ENCODE measurements at regions not wholly inside any gene's neighbourhood (a gene's known extent, or its start where the extent isn't known, plus 50 kb on each side); places are given as distances from the start of the nearest gene placed in this dataset.

DNA sequence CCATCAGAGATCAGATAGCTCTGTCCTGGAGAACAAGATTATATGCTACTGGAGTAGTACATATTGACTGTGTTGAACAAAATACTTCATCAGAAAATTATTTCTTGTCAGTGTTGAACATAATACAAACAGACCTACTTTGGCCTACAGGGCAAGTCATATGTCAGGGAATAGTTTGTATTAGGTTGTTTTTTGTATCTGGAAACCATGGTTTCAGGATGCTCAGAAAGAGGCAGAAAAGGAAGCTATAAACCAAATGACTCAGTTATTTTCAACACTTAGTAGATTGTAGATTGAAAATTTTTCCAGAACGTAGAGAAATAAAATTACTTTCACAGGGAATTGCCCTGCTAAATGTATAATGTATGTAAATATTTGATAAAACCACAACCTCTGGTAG lies 198.4 kb downstream of the CYB561 start:
- TF ChIP-seq FOXP2 (optimal IDR thresholded peaks at IDR 0.05; ENCODE audit: control extremely low read depth, extremely low read length, insufficient read depth) (no peak), EZH2 (IDR thresholded peaks at IDR 0.05) (no peak), POLR2AphosphoS5 (IDR thresholded peaks at IDR 0.05; ENCODE audit: borderline replicate concordance, low read depth, low read length) (no peak)
- H3K4me3 ChIP-seq, result no peak overlapping the region
- no peak overlapping the region for H3K9ac ChIP-seq (ENCODE audit: insufficient read length)
- H3K27ac ChIP-seq, result no peak overlapping the region
- no peak for DNase-seq (ENCODE audit: low read depth, low spot score)
- H3K36me3 ChIP-seq (ENCODE audit: insufficient read depth, low read length), result no peaks in the 10 kb centered on the region
- H3K9me3 ChIP-seq (ENCODE audit: low read depth, low read length), result no peaks in the 10 kb centered on the region

DNA sequence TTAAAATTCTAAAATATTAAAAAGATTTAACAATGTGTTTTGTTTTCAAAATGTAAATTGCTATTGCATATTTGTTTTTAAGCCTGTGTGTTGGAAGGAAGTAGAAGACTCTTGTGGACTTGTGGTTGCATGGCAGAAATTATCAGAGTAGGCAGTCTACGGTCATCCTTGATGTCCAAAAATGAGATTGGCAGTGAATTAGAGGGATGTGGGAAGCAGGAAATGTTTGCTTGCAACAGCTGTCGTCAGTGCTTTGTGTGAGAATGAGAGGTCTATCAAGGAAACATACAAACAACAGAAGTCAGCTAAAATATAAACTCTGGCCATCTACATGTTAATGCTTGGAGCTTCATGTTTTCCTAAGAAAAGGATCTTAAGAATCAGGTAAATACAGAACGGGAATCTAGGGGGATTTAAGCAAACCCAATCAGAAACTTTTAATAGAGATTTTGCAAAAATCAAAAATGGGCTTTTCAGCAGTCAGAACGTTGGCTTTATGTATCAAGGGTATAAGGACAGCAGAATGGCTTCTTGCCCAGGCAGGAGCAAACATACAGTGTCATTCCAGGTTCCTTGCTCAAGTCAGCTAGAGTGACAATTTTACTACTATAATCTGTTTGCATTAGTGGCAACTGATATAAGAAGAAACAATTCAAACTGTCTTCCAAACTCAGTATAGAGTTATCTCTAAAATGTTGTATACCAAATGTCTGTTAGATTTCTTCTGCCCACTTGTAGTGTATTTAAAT lies 196.7 kb downstream of the CYB561 start:
- Histone ChIP-seq H3K9me3 (ENCODE audit: low read depth, low read length) (no peaks in the 10 kb centered on the region), H3K27ac (no peak overlapping the region), H3K36me3 (ENCODE audit: insufficient read depth, low read length) (no peaks in the 10 kb centered on the region), H3K9ac (ENCODE audit: insufficient read length) (no peak overlapping the region), H3K4me3 (no peak overlapping the region)
- TF ChIP-seq POLR2AphosphoS5 (IDR thresholded peaks at IDR 0.05; ENCODE audit: borderline replicate concordance, low read depth, low read length) (no peak), FOXP2 (optimal IDR thresholded peaks at IDR 0.05; ENCODE audit: control extremely low read depth, extremely low read length, insufficient read depth) (no peak), EZH2 (IDR thresholded peaks at IDR 0.05) (no peak)
- no peak for DNase-seq (ENCODE audit: low read depth, low spot score)

DNA sequence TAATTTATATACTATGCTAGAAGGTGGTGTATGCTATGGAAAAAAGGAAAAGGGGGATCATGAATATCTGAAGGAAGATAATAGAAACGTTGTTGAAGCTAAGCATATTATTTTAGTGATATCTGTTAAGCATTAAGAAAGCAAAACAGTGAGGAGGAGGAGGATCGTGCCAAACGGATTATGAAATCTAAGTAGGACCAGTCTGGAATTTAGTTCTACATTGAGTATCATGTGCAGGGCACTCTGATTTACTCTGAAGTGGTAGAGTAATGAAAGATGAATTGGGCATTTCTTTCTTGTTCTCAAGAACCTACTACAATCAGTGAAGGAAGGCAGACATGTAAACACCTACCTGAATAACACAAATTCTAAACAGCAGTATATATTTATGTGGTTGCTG lies 195.3 kb downstream of the CYB561 start:
- DNase-seq (ENCODE audit: low read depth, low spot score), result no peak
- Histone ChIP-seq H3K27ac (no peak overlapping the region), H3K4me3 (no peak overlapping the region), H3K9ac (ENCODE audit: insufficient read length) (no peak overlapping the region), H3K36me3 (ENCODE audit: insufficient read depth, low read length) (no peaks in the 10 kb centered on the region), H3K9me3 (ENCODE audit: low read depth, low read length) (no peaks in the 10 kb centered on the region)
- no peak for TF ChIP-seq EZH2 (IDR thresholded peaks at IDR 0.05)
- no peak for TF ChIP-seq FOXP2 (optimal IDR thresholded peaks at IDR 0.05; ENCODE audit: control extremely low read depth, extremely low read length, insufficient read depth)
- no peak for TF ChIP-seq POLR2AphosphoS5 (IDR thresholded peaks at IDR 0.05; ENCODE audit: borderline replicate concordance, low read depth, low read length)

DNA sequence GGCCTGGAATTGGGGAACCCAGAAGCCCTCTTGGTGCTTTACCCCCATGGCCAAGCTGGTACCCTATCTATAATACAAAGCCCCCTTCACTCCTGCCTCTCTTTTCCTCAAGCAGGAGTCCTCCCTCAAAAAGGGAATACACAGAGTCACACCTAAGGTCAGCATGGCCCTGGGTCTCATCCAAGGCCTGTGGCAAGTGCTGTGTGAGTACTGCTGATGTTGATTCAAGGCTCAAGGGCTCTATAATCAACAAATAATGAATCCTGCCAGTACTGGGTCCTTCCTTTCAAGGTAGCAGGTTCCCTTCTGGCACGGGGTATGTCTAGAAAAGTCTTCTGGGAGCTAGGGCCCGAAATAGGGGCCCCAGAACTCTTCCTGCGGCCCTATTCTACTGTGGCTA lies 187.3 kb downstream of the CYB561 start:
- TF ChIP-seq POLR2AphosphoS5 (IDR thresholded peaks at IDR 0.05; ENCODE audit: borderline replicate concordance, low read depth, low read length) (no peak), FOXP2 (optimal IDR thresholded peaks at IDR 0.05; ENCODE audit: control extremely low read depth, extremely low read length, insufficient read depth) (no peak), EZH2 (IDR thresholded peaks at IDR 0.05) (no peak)
- H3K36me3 ChIP-seq (ENCODE audit: insufficient read depth, low read length), result no peaks in the 10 kb centered on the region
- H3K4me3 ChIP-seq, result no peak overlapping the region
- no peak overlapping the region for H3K9ac ChIP-seq (ENCODE audit: insufficient read length)
- H3K9me3 ChIP-seq (ENCODE audit: low read depth, low read length), result no peaks in the 10 kb centered on the region
- DNase-seq (ENCODE audit: low read depth, low spot score), result no peak
- no peak overlapping the region for H3K27ac ChIP-seq

DNA sequence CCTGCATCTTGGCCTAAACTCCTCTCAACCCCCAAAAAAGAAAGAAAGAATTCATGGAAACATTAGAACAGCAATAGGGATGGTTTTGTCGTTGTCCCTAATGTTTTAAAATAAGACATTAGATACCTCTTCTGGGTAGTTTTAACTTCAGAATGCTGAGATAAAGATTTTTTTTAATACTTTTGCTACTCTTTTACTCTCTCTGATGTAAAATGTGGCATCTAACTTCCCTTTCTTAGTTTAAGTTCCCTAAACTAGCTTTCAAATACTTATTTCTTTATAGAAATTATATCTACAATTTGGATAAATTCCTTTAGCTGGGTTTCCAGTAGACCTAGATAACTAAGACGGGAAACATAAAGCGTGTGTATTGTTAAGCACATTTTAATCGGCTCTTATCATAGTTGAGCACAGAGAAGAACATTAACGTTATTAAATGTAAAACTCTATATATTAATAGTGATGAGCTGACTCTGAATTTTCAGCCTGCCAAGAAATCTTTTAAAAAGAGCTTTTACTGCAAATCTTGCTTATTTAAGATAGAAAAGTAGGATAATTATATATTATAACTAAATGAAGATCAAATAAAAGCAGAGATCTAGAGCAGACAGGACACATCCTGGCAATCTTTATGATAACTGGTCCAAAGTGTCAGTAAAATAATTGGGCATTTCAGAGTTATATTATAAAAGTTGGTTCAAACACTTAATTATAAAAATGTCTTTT lies 183.2 kb downstream of the CYB561 start:
- no peaks in the 10 kb centered on the region for H3K9me3 ChIP-seq (ENCODE audit: low read depth, low read length)
- no peak overlapping the region for H3K9ac ChIP-seq (ENCODE audit: insufficient read length)
- H3K4me3 ChIP-seq, result no peak overlapping the region
- DNase-seq (ENCODE audit: low read depth, low spot score), result no peak
- H3K36me3 ChIP-seq (ENCODE audit: insufficient read depth, low read length), result no peaks in the 10 kb centered on the region
- TF ChIP-seq FOXP2 (optimal IDR thresholded peaks at IDR 0.05; ENCODE audit: control extremely low read depth, extremely low read length, insufficient read depth), result no peak
- TF ChIP-seq POLR2AphosphoS5 (IDR thresholded peaks at IDR 0.05; ENCODE audit: borderline replicate concordance, low read depth, low read length), result no peak
- no peak for TF ChIP-seq EZH2 (IDR thresholded peaks at IDR 0.05)
- no peak overlapping the region for H3K27ac ChIP-seq

DNA sequence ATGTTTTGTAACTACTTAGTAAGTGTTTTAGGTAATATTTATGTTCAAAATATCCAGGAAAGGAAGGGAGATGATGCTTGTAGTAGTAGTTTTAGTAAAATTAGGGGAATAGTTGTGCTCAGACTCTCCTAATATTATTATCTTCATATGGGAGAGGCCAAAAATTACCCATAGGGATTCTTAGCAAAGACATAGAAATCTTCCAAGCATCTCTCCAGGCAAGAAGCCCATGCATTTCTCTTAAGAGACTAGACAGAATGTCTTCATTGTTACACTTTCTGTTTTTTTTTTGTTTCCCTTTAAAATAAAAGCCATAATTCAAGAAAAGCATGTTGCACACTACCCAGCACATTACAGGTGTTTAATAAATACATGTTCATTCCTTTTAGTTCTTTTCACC lies 180.6 kb downstream of the CYB561 start:
- H3K4me3 ChIP-seq, result no peak overlapping the region
- DNase-seq (ENCODE audit: low read depth, low spot score), result no peak
- H3K9ac ChIP-seq (ENCODE audit: insufficient read length), result no peak overlapping the region
- no peaks in the 10 kb centered on the region for H3K36me3 ChIP-seq (ENCODE audit: insufficient read depth, low read length)
- TF ChIP-seq POLR2AphosphoS5 (IDR thresholded peaks at IDR 0.05; ENCODE audit: borderline replicate concordance, low read depth, low read length), result no peak
- TF ChIP-seq EZH2 (IDR thresholded peaks at IDR 0.05), result no peak
- no peak for TF ChIP-seq FOXP2 (optimal IDR thresholded peaks at IDR 0.05; ENCODE audit: control extremely low read depth, extremely low read length, insufficient read depth)
- H3K27ac ChIP-seq, result no peak overlapping the region
- H3K9me3 ChIP-seq (ENCODE audit: low read depth, low read length), result no peaks in the 10 kb centered on the region

DNA sequence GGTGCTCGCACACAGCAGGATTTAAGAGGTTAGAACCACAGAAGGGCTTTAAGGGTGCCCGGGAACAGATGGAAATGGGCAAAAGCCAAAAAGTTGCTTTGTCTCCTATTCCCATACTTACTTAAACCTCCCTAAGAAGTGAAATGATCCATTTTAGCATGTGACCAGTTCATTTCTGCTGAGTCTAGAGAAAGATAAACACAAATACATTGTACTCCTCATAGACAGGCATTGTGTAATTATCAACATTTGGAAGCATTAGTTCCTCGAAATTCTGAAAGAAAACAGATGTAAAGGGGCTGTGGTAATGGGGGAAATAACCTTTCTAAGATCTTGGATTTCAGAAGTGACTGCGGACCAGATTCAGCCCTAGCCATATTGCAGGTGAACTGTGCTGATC lies 178.3 kb downstream of the CYB561 start:
- TF ChIP-seq FOXP2 (optimal IDR thresholded peaks at IDR 0.05; ENCODE audit: control extremely low read depth, extremely low read length, insufficient read depth) (no peak), POLR2AphosphoS5 (IDR thresholded peaks at IDR 0.05; ENCODE audit: borderline replicate concordance, low read depth, low read length) (no peak), EZH2 (IDR thresholded peaks at IDR 0.05) (no peak)
- DNase-seq (ENCODE audit: low read depth, low spot score), result no peak
- no peak overlapping the region for H3K9ac ChIP-seq (ENCODE audit: insufficient read length)
- H3K36me3 ChIP-seq (ENCODE audit: insufficient read depth, low read length), result no peaks in the 10 kb centered on the region
- no peak overlapping the region for H3K27ac ChIP-seq
- H3K9me3 ChIP-seq (ENCODE audit: low read depth, low read length), result 0 out of 2 replicates have a peak, but pooled peaks cover 3% of the 10 kb centered on the region
- H3K4me3 ChIP-seq, result no peak overlapping the region

DNA sequence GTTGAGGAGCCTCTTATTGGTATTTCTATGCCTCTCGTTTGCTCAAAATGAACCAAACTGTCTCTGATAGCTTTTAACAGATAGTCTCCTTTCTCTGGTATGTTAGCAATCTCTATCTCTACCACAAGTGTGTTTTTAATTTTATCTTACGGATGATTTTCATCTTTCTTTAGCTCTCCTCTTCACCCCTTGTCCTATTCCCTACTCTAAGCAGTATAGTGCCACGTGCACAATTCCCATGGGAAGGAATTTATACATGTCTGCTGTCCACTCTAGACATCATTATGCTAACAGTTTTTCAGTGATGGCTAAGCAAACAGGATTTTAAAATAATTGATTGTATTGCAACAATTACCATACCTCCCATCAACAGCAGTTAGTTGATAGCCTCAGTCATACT lies 177.3 kb downstream of the CYB561 start:
- no peak overlapping the region for H3K27ac ChIP-seq
- H3K36me3 ChIP-seq (ENCODE audit: insufficient read depth, low read length), result no peaks in the 10 kb centered on the region
- 0 out of 2 replicates have a peak, but pooled peaks cover 3% of the 10 kb centered on the region for H3K9me3 ChIP-seq (ENCODE audit: low read depth, low read length)
- no peak overlapping the region for H3K4me3 ChIP-seq
- no peak for DNase-seq (ENCODE audit: low read depth, low spot score)
- TF ChIP-seq FOXP2 (optimal IDR thresholded peaks at IDR 0.05; ENCODE audit: control extremely low read depth, extremely low read length, insufficient read depth), result no peak
- TF ChIP-seq POLR2AphosphoS5 (IDR thresholded peaks at IDR 0.05; ENCODE audit: borderline replicate concordance, low read depth, low read length), result no peak
- TF ChIP-seq EZH2 (IDR thresholded peaks at IDR 0.05), result no peak
- H3K9ac ChIP-seq (ENCODE audit: insufficient read length), result no peak overlapping the region
